G401 (cell line): ENCODE measurements at regions not wholly inside any gene's neighbourhood (a gene's known extent, or its start where the extent isn't known, plus 50 kb on each side); places are given as distances from the start of the nearest gene placed in this dataset.
A peak's percentile ranks its signal among the peaks of the same experiment; 100 is the strongest.

Experiments used
- DNase-seq: peaks from one replicate; pipeline ENCODE4 v3.0.0-alpha.2; 2015; ENCODE audit warnings: low spot score
- in situ Hi-C: cut with HindIII; loops from 2 replicates; pipeline ENCODE4 v1.10.0; 2016; ENCODE audit warnings: low sequenced_read_pairs, mixed read lengths

- no peak for DNase-seq
Measured at GRCh38 chr15:62758126-62758951, 284.2 kb upstream of the TPM1 start.

GRCh38 chr15:62758952-62759349 lies 283.6 kb upstream of the TPM1 start:
- DNase-seq: no peak
- in situ Hi-C loops: no loop called here

More at GRCh38 chr15:62758126-62758951, 284.2 kb upstream of the TPM1 start:
- in situ Hi-C loops: no loop called here

- DNase-seq: no peak
- in situ Hi-C loops: no loop called here
Measured at GRCh38 chr15:62760538-62760937, 282.0 kb upstream of the TPM1 start.

- in situ Hi-C loops: no loop called here
- no peak for DNase-seq
Measured at GRCh38 chr15:62765916-62766315, 276.6 kb upstream of the TPM1 start.

GRCh38 chr15:62766599-62766998 lies 275.9 kb upstream of the TPM1 start:
- in situ Hi-C loops: no loop called here
- no peak for DNase-seq

DNA sequence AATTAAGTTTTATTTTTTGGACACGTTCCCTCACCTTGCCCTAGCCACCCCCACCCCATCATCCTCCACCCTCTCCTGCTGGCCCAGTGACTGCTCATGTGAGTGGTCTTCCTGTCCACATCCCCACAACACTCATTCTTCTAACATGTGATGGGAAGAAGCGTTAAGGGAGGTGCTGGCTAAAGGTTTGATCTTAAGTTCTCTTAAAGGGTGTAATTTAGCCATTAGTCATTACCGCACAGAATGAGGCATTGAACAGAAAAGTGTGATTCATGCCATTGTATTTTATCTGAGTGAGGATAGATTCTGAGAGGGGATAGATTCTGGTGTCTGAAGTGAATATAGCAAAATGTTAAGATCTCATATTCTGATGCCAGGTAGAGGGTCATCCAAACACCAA lies 272.9 kb upstream of the TPM1 start:
- DNase-seq: no peak

GRCh38 chr15:62770111-62770660 lies 272.4 kb upstream of the TPM1 start:
- in situ Hi-C loops: no loop called here
- DNase-seq: no peak

More for the DNA sequence above, 272.9 kb upstream of the TPM1 start:
- in situ Hi-C loops: no loop called here

- no peak for DNase-seq
- in situ Hi-C loops: no loop called here
Measured at GRCh38 chr15:62770752-62771151, 271.8 kb upstream of the TPM1 start.

DNA sequence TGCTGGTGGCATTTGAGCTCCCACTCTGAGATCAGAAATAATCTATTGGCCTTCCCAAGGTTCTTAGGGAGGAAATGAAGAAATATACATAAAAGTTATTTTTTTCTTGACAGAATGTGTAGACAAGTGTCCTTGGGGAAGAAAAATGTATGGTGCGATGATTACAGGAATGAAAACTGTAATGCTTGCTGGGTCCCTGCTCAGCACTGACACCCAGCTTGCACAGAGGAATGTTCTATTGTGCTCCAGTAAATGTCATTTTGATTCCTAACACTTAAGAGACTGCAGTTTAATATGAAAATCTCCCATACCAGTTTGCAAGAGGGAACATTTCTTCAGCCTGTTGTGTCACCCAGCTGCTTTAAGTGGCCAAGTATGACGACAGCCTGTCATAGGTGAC lies 271.3 kb upstream of the TPM1 start:
- DNase-seq: no peak
- in situ Hi-C loops: no loop called here

GRCh38 chr15:62773369-62774165 lies 269.0 kb upstream of the TPM1 start:
- DNase-seq: no peak
- in situ Hi-C loops: no loop called here

DNA sequence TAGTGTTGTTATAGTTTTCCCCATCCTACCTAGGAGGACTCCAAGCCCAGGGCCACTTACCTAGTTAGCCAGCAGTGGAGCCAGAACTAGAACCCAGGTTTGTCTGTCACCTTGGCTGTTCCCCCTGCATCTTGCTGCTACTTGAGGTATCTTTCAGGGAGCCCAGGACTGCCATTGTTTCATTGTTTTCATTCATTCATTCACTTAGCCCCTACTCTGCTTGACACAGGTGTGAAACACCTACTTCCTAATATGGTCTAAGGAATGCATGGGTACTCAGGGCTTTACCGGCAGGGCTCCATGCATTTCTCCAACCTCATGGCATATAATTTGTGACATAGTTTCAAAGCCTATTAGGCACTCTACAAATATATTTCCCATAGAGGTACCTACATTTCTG lies 266.6 kb upstream of the TPM1 start:
- DNase-seq: no peak
- in situ Hi-C loops: no loop called here

DNA sequence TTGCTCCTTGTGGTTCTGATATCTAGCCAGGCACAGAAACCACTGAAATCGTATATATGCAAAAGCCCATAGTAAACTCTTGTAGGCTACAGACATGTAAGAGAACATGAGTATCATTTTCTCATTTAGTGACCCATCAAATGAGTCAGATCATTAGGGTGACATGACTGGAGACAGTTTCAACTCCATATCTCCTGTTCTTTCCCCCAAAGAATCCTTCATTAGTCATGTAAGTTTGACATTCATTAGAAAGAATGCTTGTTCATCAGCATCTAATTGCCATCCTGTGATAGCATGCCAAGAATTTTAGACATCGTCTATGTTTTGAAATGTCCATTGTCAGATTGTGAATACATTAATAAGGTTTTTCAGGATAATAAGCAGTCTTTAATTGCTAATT lies 264.9 kb upstream of the TPM1 start:
- DNase-seq: no peak
- in situ Hi-C loops: no loop called here

- in situ Hi-C loops: no loop called here
- no peak for DNase-seq
Measured at GRCh38 chr15:62779036-62779770, 263.3 kb upstream of the TPM1 start.

DNA sequence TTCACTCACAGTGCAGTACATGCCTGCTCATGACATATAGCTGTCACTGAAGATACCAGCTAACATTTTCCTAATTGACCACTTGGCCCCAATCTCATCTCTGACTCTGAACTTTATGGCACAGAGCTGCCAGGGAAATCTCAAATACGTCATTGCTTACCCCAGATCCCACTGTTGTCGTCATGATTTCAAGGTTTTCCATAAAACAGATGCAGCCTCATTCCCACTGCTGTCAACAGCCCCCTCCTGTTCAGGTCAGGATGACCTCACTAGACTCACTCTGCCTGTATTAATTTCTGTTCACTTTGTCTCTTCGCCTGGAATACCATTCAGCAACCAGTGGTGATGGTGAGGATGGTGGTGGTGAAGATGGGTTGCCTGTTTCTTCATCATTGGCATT lies 262.6 kb upstream of the TPM1 start:
- in situ Hi-C loops: no loop called here
- DNase-seq: no peak

DNA sequence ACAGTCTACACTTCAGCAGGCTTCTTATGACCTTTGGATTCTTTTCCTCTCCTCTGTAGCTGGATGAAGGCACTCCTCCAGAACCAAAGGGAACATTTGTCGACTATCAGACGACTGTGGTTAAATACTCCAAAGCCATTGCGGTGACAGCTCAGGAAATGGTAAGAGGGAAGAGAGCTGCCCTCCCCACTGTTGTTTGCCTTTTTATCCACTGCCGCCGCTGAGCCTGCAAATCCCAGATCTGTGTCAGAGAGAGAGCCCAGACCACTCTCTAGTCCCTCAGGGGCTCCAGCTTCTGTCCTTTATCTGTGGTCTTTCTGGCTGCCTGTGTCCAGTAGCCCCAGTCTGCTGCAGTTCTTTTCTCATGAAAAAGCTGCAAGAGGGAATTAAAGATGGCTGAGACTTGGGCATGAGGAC lies 261.5 kb upstream of the TPM1 start:
- DNase-seq: no peak
- in situ Hi-C loops: no loop called here

DNA sequence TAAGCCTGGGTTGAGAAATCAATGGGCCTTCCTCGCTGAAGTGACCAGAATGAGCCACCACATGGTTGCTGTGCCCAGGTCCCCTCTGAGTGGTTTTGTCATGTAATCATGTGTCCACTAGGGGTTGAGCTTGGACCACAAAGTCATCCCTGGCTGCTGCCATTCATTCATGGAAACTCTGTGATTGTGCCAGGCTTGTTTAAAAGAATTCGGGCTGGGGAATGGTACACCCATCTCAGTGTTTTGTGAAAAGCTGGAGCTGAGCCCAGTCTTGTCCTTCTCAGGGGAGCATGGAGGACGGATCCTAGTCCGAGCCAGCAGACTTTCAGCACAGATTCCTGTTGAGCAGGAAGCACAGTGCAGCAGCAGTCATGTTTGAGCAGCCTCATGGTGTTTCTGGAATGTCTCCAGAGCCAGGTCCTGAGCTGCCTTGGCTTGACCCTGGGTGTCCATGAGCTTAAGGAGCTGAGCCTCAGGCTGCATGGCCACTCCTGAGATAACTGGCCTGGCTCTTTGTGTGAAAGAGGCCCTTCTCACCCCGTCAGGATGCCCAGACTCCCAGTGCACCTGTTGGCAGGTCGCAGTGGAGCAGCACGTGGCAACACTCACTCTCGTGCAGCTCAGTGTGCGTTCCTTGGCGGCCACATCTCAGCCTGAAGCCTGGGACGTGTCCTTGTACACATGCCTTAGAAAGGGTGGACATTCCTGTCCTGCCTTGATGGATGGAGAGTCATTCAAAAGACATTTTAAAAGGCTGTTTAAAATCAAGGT lies 260.3 kb upstream of the TPM1 start:
- peak; percentile 88 for DNase-seq
- in situ Hi-C loops: no loop called here

GRCh38 chr15:62782896-62783295 lies 259.7 kb upstream of the TPM1 start:
- DNase-seq: no peak
- in situ Hi-C loops: no loop called here

- DNase-seq: no peak
- in situ Hi-C loops: no loop called here
Measured at GRCh38 chr15:62783303-62783957, 259.1 kb upstream of the TPM1 start.
